Right lobe of liver (tissue), 6 donors: ENCODE measurements at regions not wholly inside any gene's neighbourhood (a gene's known extent, or its start where the extent isn't known, plus 50 kb on each side); places are given as distances from the start of the nearest gene placed in this dataset.

ENCODE experiments used
- ATAC-seq, 4 donors: fragments of 200-7000 bp; cut with Tn5 transposase; one replicate each; pipeline ENCODE4 v1.9.1; 2020; ENCODE audit warnings: mild to moderate bottlenecking in 4 of 4, moderate library complexity in 4 of 4
- DNase-seq, 3 donors: peaks; one replicate each; pipeline ENCODE4 v3.0.0-alpha.2; 2020
- H3K27ac ChIP-seq, 3 donors: fragments of 200-600 bp; one replicate each; pipeline ENCODE4 v1.8.0; 2022
- H3K27me3 ChIP-seq, 2 donors: fragments of 200-600 bp; one replicate each; pipeline ENCODE4 v1.8.0; 2022
- H3K36me3 ChIP-seq, 4 donors: fragments of 200-600 bp; sonication (generic) in 1 of 4; one replicate each; pipeline versions ENCODE4 v1.5.1 to v1.8.0; 2017 to 2022; ENCODE audit warnings: control low read depth in 1 of 4
- H3K4me1 ChIP-seq, 4 donors: fragments of 200-600 bp; sonication (generic) in 1 of 4; one replicate each; pipeline versions ENCODE4 v1.5.1 to v1.8.0; 2017 to 2022; ENCODE audit warnings: control low read depth in 1 of 4
- H3K4me3 ChIP-seq, 3 donors: fragments of 200-600 bp; one replicate each; pipeline ENCODE4 v1.8.0; 2022
- H3K9me3 ChIP-seq, 4 donors: fragments of 200-600 bp; sonication (generic) in 1 of 4; one replicate each; pipeline versions ENCODE4 v1.5.1 to v1.8.0; 2017 to 2022; ENCODE audit warnings: control low read depth in 1 of 4
- CTCF ChIP-seq, 4 donors: fragments of 200-600 bp in 3 of 4; fragments of 450-650 bp in 1 of 4; IDR thresholded peaks; one replicate each; pipeline versions ENCODE4 v1.5.1 to v1.8.0; 2016 to 2022; ENCODE audit warnings: antibody characterized with exemption in 4 of 4, mild to moderate bottlenecking in 2 of 4
- POLR2A ChIP-seq: fragments of 450-650 bp; IDR thresholded peaks from one replicate; pipeline ENCODE4 v1.6.1; 2017; ENCODE audit warnings: antibody characterized with exemption, mild to moderate bottlenecking
- WGBS: methylation state at CpG from one replicate; pipeline ENCODE4 v1.1.6; 2018; ENCODE audit warnings: low coverage, low lambda C conversion rate; ENCODE audit not compliant: insufficient coverage; ENCODE audit errors: missing lambda C conversion rate; 5-methylcytosine and 5-hydroxymethylcytosine counted together
- intact Hi-C, 2 donors: fragments of 100-400 bp; cut with DNase I; formaldehyde crosslinking; loops; one replicate each; pipeline versions ENCODE4 v1.11.2 to v1.14.1; 2022
- donor health status: DM: no; HTN: yes; CAD: no.
- donor health status: DM: no; HTN: no; CAD: no.
- donor health status: DM: no; HTN: no; CAD: no.
- donor health status: DM: no; HTN: yes; CAD: no.
- donor health status: DM: no; HTN: yes; CAD: no.

- no peak for ATAC-seq
- intact Hi-C loops: no loop called here
- no peak overlapping the region for H3K27ac ChIP-seq
- no peaks in the 10 kb centered on the region for H3K4me1 ChIP-seq
- no peaks in the 10 kb centered on the region for H3K27me3 ChIP-seq
- H3K36me3 ChIP-seq: no peaks in the 10 kb centered on the region
- TF ChIP-seq CTCF (IDR thresholded peaks at IDR 0.05) (no peak), POLR2A (no peak)
- no peak overlapping the region for H3K4me3 ChIP-seq
- DNase-seq: no peak
- H3K9me3 ChIP-seq: no peaks in the 10 kb centered on the region
- 58% methylated on average over 3 of the region's 3 CpGs for WGBS
These were observed 399.8 kb upstream of the LRRC7 start for GRCh38 chr1:69167876-69168275.

DNA sequence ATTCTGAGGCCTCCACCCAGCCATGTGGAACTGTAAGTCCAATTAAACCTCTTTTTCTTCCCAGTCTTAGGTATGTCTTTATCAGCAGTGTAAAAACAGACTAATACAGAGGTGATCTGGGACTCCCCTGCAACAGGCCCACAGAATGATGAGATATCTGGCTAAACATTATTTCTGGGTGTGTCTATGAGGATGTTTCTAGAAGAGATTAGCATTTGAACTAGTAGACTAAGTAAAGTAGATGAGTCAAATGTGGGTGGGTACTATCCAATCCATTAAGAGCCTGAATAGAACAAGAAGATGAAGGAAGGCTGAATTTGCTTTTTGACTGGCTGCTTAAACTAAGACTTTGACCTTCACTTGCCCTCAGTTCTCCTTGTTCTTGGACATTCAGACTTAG, 396.5 kb upstream of the LRRC7 start:
- intact Hi-C loops: no loop called here
- no peak for ATAC-seq

GRCh38 chr1:69172003-69173000, 395.4 kb upstream of the LRRC7 start:
- WGBS: 48% methylated on average over 7 of the region's 7 CpGs
- H3K27ac ChIP-seq: no peak overlapping the region
- H3K27me3 ChIP-seq: no peaks in the 10 kb centered on the region
- no peaks in the 10 kb centered on the region for H3K9me3 ChIP-seq
- H3K4me1 ChIP-seq: no peaks in the 10 kb centered on the region
- TF ChIP-seq CTCF (IDR thresholded peaks at IDR 0.05): no peak
- TF ChIP-seq POLR2A: no peak
- H3K36me3 ChIP-seq: no peaks in the 10 kb centered on the region
- ATAC-seq (peak in 1 of 4 donors; percentile 28), DNase-seq (no peak)
- no peak overlapping the region for H3K4me3 ChIP-seq
- intact Hi-C loops: no loop called here

More for the DNA sequence above, 396.5 kb upstream of the LRRC7 start:
- no peak for TF ChIP-seq CTCF (IDR thresholded peaks at IDR 0.05)
- no peak for TF ChIP-seq POLR2A
- no peaks in the 10 kb centered on the region for H3K9me3 ChIP-seq
- H3K4me3 ChIP-seq: no peak overlapping the region
- no peaks in the 10 kb centered on the region for H3K27me3 ChIP-seq
- DNase-seq: no peak
- H3K4me1 ChIP-seq: no peaks in the 10 kb centered on the region
- no peak overlapping the region for H3K27ac ChIP-seq
- no peaks in the 10 kb centered on the region for H3K36me3 ChIP-seq

GRCh38 chr1:69175053-69175452, 392.7 kb upstream of the LRRC7 start:
- no peaks in the 10 kb centered on the region for H3K4me1 ChIP-seq
- H3K4me3 ChIP-seq: no peak overlapping the region
- TF ChIP-seq POLR2A (no peak), CTCF (IDR thresholded peaks at IDR 0.05) (peak; percentile 7 to 15 (median 13))
- no peaks in the 10 kb centered on the region for H3K36me3 ChIP-seq
- intact Hi-C loops: no loop called here
- H3K27ac ChIP-seq: no peak overlapping the region
- DNase-seq (no peak), ATAC-seq (peak in 2 of 4 donors; percentile 31 to 70)
- no peaks in the 10 kb centered on the region for H3K9me3 ChIP-seq
- H3K27me3 ChIP-seq: no peaks in the 10 kb centered on the region
